ENCODE measurements at regions not wholly inside any gene's neighbourhood (a gene's known extent, or its start where the extent isn't known, plus 50 kb on each side); places are given as distances from the start of the nearest gene placed in this dataset.

DNA sequence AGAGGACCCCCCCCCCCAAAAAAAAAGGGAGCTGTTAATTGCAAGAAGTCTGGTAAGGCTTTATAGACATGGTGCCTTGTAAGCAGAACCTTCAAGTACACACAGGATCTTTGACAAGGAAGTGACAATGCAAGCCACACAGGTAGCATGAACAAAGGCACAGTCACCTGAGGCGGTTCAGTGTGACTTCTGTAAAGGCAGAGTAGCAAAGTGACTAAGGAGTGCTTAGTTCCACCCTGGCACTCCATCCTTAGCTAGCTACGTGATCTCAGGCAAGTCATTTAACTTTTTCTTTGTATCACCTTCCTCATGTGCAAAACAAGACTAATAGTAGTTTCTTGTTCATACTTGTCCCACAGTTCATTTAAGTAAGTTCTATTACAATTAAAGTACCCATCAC lies 282.0 kb downstream of the PRELID2 start:
- no peaks in the 10 kb centered on the region for H3K9me3 ChIP-seq
- no peak overlapping the region for H3K4me3 ChIP-seq (ENCODE audit: low read depth, low read length)
- ChIA-PET CTCF (no interaction called here), POLR2A (no interaction called here)
- no peak overlapping the region for H3K4me3 Mint-ChIP-seq (ENCODE audit: unreplicated experiment)
- H3K9me3 Mint-ChIP-seq (ENCODE audit: unreplicated experiment): no peaks in the 10 kb centered on the region
- no peak overlapping the region for H3K27ac Mint-ChIP-seq (ENCODE audit: unreplicated experiment)
- intact Hi-C loops (cut with micrococcal nuclease; ENCODE audit: unreplicated experiment): no loop called here
- TF ChIP-seq, protein P1, sequence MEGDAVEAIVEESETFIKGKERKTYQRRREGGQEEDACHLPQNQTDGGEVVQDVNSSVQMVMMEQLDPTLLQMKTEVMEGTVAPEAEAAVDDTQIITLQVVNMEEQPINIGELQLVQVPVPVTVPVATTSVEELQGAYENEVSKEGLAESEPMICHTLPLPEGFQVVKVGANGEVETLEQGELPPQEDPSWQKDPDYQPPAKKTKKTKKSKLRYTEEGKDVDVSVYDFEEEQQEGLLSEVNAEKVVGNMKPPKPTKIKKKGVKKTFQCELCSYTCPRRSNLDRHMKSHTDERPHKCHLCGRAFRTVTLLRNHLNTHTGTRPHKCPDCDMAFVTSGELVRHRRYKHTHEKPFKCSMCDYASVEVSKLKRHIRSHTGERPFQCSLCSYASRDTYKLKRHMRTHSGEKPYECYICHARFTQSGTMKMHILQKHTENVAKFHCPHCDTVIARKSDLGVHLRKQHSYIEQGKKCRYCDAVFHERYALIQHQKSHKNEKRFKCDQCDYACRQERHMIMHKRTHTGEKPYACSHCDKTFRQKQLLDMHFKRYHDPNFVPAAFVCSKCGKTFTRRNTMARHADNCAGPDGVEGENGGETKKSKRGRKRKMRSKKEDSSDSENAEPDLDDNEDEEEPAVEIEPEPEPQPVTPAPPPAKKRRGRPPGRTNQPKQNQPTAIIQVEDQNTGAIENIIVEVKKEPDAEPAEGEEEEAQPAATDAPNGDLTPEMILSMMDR (IDR thresholded peaks at IDR 0.05; ENCODE audit: insufficient read depth in 1 of 2, low read depth in 1 of 2, low read length in 1 of 2, severe bottlenecking in 1 of 2, unreplicated experiment in 1 of 2): no peak
- H3K27me3 Mint-ChIP-seq (ENCODE audit: insufficient read depth, unreplicated experiment): no peaks in the 10 kb centered on the region
- no peaks in the 10 kb centered on the region for H3K36me3 Mint-ChIP-seq (ENCODE audit: insufficient read depth, unreplicated experiment)
- no TSS peak for BruUV-seq (replicated peaks)
- H3K27me3 ChIP-seq (replicated peaks; ENCODE audit: control insufficient read depth, insufficient read depth, low read length): no peaks in the 10 kb centered on the region
- no peak for DNase-seq
- no peaks in the 10 kb centered on the region for H3K36me3 ChIP-seq (ENCODE audit: control insufficient read depth, insufficient read depth, low read length)
- no peaks in the 10 kb centered on the region for H3K4me1 Mint-ChIP-seq (ENCODE audit: low read depth, unreplicated experiment)
- no peaks in the 10 kb centered on the region for H3K4me1 ChIP-seq

- no peak overlapping the region for H3K4me3 ChIP-seq (ENCODE audit: low read depth, low read length)
- TF ChIP-seq, protein P1 (IDR thresholded peaks at IDR 0.05; ENCODE audit: insufficient read depth in 1 of 2, low read depth in 1 of 2, low read length in 1 of 2, severe bottlenecking in 1 of 2, unreplicated experiment in 1 of 2): no peak
- Mint-ChIP-seq H3K27me3 (ENCODE audit: insufficient read depth, unreplicated experiment) (no peaks in the 10 kb centered on the region), H3K36me3 (ENCODE audit: insufficient read depth, unreplicated experiment) (no peaks in the 10 kb centered on the region), H3K9me3 (ENCODE audit: unreplicated experiment) (no peaks in the 10 kb centered on the region), H3K4me1 (ENCODE audit: low read depth, unreplicated experiment) (no peaks in the 10 kb centered on the region), H3K4me3 (ENCODE audit: unreplicated experiment) (no peak overlapping the region), H3K27ac (ENCODE audit: unreplicated experiment) (no peak overlapping the region)
- intact Hi-C loops (cut with micrococcal nuclease; ENCODE audit: unreplicated experiment): no loop called here
- H3K27me3 ChIP-seq (replicated peaks; ENCODE audit: control insufficient read depth, insufficient read depth, low read length): no peaks in the 10 kb centered on the region
- no peaks in the 10 kb centered on the region for H3K36me3 ChIP-seq (ENCODE audit: control insufficient read depth, insufficient read depth, low read length)
- no peaks in the 10 kb centered on the region for H3K9me3 ChIP-seq
- ChIA-PET CTCF (no interaction called here), POLR2A (no interaction called here)
- no peaks in the 10 kb centered on the region for H3K4me1 ChIP-seq
- no TSS peak for BruUV-seq (replicated peaks)
- no peak for DNase-seq
These were observed 283.4 kb downstream of the PRELID2 start for GRCh38 chr5:145551714-145552113.

DNA sequence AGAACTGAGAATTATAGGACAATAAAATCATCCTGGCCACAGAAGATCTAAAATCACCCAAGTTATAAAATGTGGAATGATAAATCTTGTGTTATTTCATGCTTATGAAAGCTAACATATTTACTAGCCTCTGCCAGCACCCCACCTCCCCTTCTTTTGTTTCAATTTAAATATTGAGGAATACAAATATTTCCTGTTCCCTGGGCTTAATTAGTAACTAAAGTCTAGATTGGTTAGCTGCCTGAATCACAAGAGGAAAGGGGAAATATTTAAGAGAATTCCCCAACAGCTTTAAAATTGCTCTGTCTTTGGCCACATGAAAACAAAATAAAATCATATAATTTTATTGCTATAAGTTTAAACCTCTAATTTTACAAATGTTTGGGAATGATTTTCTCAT lies 287.0 kb downstream of the PRELID2 start:
- no peak overlapping the region for H3K27ac Mint-ChIP-seq (ENCODE audit: unreplicated experiment)
- no peaks in the 10 kb centered on the region for H3K9me3 Mint-ChIP-seq (ENCODE audit: unreplicated experiment)
- H3K4me1 ChIP-seq: peaks cover 18% of the 10 kb centered on the region
- DNase-seq: no peak
- H3K36me3 ChIP-seq (ENCODE audit: control insufficient read depth, insufficient read depth, low read length): no peaks in the 10 kb centered on the region
- H3K9me3 ChIP-seq: no peaks in the 10 kb centered on the region
- no peak overlapping the region for H3K4me3 Mint-ChIP-seq (ENCODE audit: unreplicated experiment)
- ChIA-PET CTCF (interaction anchor here (0.6 kb wide), 1 partner anchor 62 kb away, joined by 3 read pairs; no protein-coding TSS in a partner anchor), POLR2A (no interaction called here)
- TF ChIP-seq, protein P1 (IDR thresholded peaks at IDR 0.05; ENCODE audit: insufficient read depth in 1 of 2, low read depth in 1 of 2, low read length in 1 of 2, severe bottlenecking in 1 of 2, unreplicated experiment in 1 of 2): no peak
- no peaks in the 10 kb centered on the region for H3K36me3 Mint-ChIP-seq (ENCODE audit: insufficient read depth, unreplicated experiment)
- intact Hi-C loops (cut with micrococcal nuclease; ENCODE audit: unreplicated experiment): no loop called here
- H3K27me3 ChIP-seq (replicated peaks; ENCODE audit: control insufficient read depth, insufficient read depth, low read length): no peaks in the 10 kb centered on the region
- no TSS peak for BruUV-seq (replicated peaks)
- H3K4me3 ChIP-seq (ENCODE audit: low read depth, low read length): no peak overlapping the region
- no peaks in the 10 kb centered on the region for H3K27me3 Mint-ChIP-seq (ENCODE audit: insufficient read depth, unreplicated experiment)
- peaks cover 7% of the 10 kb centered on the region for H3K4me1 Mint-ChIP-seq (ENCODE audit: low read depth, unreplicated experiment)
